ENCODE measurements at regions not wholly inside any gene's neighbourhood (a gene's known extent, or its start where the extent isn't known, plus 50 kb on each side); places are given as distances from the start of the nearest gene placed in this dataset.

- DNase-seq (ENCODE audit: extremely low read depth, low read depth), result no peak
- no peak for TF ChIP-seq CTCF (IDR thresholded peaks at IDR 0.05; ENCODE audit: low read depth, low read length)
These were observed 374.6 kb upstream of the ADARB2 start for GRCh38 chr10:2111965-2112364.

- DNase-seq (ENCODE audit: extremely low read depth, low read depth), result no peak
- no peak for TF ChIP-seq CTCF (IDR thresholded peaks at IDR 0.05; ENCODE audit: low read depth, low read length)
These were observed 371.2 kb upstream of the ADARB2 start for GRCh38 chr10:2108496-2108895.

GRCh38 chr10:2106641-2107040 is 369.3 kb upstream of the ADARB2 start:
- no peak for TF ChIP-seq CTCF (IDR thresholded peaks at IDR 0.05; ENCODE audit: low read depth, low read length)
- no peak for DNase-seq (ENCODE audit: extremely low read depth, low read depth)

GRCh38 chr10:2099321-2099720 is 362.0 kb upstream of the ADARB2 start:
- TF ChIP-seq CTCF (IDR thresholded peaks at IDR 0.05; ENCODE audit: low read depth, low read length), result no peak
- no peak for DNase-seq (ENCODE audit: extremely low read depth, low read depth)

- DNase-seq (ENCODE audit: extremely low read depth, low read depth), result no peak
- TF ChIP-seq CTCF (IDR thresholded peaks at IDR 0.05; ENCODE audit: low read depth, low read length), result no peak
These were observed 360.6 kb upstream of the ADARB2 start for GRCh38 chr10:2097937-2098336.

- no peak for DNase-seq (ENCODE audit: extremely low read depth, low read depth)
These were observed 356.8 kb upstream of the ADARB2 start for GRCh38 chr10:2094171-2094570.

GRCh38 chr10:2083591-2083990 is 346.3 kb upstream of the ADARB2 start:
- no peak for DNase-seq (ENCODE audit: extremely low read depth, low read depth)

More at GRCh38 chr10:2094171-2094570, 356.8 kb upstream of the ADARB2 start:
- TF ChIP-seq CTCF (IDR thresholded peaks at IDR 0.05; ENCODE audit: low read depth, low read length), result no peak

More at GRCh38 chr10:2083591-2083990, 346.3 kb upstream of the ADARB2 start:
- TF ChIP-seq CTCF (IDR thresholded peaks at IDR 0.05; ENCODE audit: low read depth, low read length), result no peak
